HG03558 (cell line): ENCODE measurements at regions not wholly inside any gene's neighbourhood (a gene's known extent, or its start where the extent isn't known, plus 50 kb on each side); places are given as distances from the start of the nearest gene placed in this dataset.

Experiments
- ATAC-seq: cut with Tn5 transposase; IDR thresholded peaks from one replicate; pipeline ENCODE4 v1.9.1; 2021; ENCODE audit warnings: moderate number of reproducible peaks; ENCODE audit not compliant: unreplicated experiment; ENCODE audit errors: extremely low read depth

GRCh38 chr6:149176971-149177667 lies 140.4 kb upstream of the TAB2 start:
- no peak for ATAC-seq

GRCh38 chr6:149179431-149179830 lies 138.1 kb upstream of the TAB2 start:
- no peak for ATAC-seq

- no peak for ATAC-seq
These were observed 136.2 kb upstream of the TAB2 start for GRCh38 chr6:149181304-149181703.

- ATAC-seq: no peak
These were observed 135.2 kb upstream of the TAB2 start for GRCh38 chr6:149182262-149182661.

- ATAC-seq: no peak
These were observed 133.0 kb upstream of the TAB2 start for GRCh38 chr6:149184523-149184922.

- ATAC-seq: no peak
These were observed 131.6 kb upstream of the TAB2 start for GRCh38 chr6:149185799-149186357.

- ATAC-seq: no peak
These were observed 130.6 kb upstream of the TAB2 start for GRCh38 chr6:149186873-149187272.

GRCh38 chr6:149190224-149190831 lies 127.2 kb upstream of the TAB2 start:
- ATAC-seq: no peak

- ATAC-seq: no peak
These were observed 122.5 kb upstream of the TAB2 start for GRCh38 chr6:149194820-149195558.

GRCh38 chr6:149196091-149196490 lies 121.4 kb upstream of the TAB2 start:
- no peak for ATAC-seq

- ATAC-seq: no peak
These were observed 120.0 kb upstream of the TAB2 start for GRCh38 chr6:149197482-149197881.

- ATAC-seq: no peak
These were observed 119.2 kb upstream of the TAB2 start for GRCh38 chr6:149198265-149198664.

- no peak for ATAC-seq
These were observed 117.1 kb upstream of the TAB2 start for GRCh38 chr6:149200282-149200945.

GRCh38 chr6:149201068-149201655 lies 116.3 kb upstream of the TAB2 start:
- no peak for ATAC-seq

GRCh38 chr6:149202100-149202499 lies 115.4 kb upstream of the TAB2 start:
- no peak for ATAC-seq

GRCh38 chr6:149202952-149203351 lies 114.6 kb upstream of the TAB2 start:
- ATAC-seq: no peak

- ATAC-seq: no peak
These were observed 114.0 kb upstream of the TAB2 start for GRCh38 chr6:149203509-149203908.

- no peak for ATAC-seq
These were observed 109.3 kb upstream of the TAB2 start for GRCh38 chr6:149208134-149208601.

GRCh38 chr6:149209871-149210775 lies 107.4 kb upstream of the TAB2 start:
- no peak for ATAC-seq
